Adrenal gland (tissue), 5 donors: ENCODE measurements at regions not wholly inside any gene's neighbourhood (a gene's known extent, or its start where the extent isn't known, plus 50 kb on each side); places are given as distances from the start of the nearest gene placed in this dataset.

Experiments
- CTCF ChIP-seq, 6 experiments: fragments of 450-650 bp in 4 of 6; fragments of 200-600 bp in 2 of 6; sonication (generic) in 1 of 6; IDR thresholded peaks; 1 replicate in 5 of 6; 2 replicates in 1 of 6; pipeline versions ENCODE4 v1.5.1 to v1.8.0; 2016 to 2021; ENCODE audit warnings: antibody characterized with exemption in 6 of 6, mild to moderate bottlenecking in 2 of 6, moderate library complexity in 1 of 6
- POLR2A ChIP-seq, 2 donors: fragments of 450-650 bp; IDR thresholded peaks; one replicate each; pipeline ENCODE4 v1.6.1; 2017; ENCODE audit warnings: antibody characterized with exemption in 2 of 2, mild to moderate bottlenecking in 2 of 2, moderate library complexity in 1 of 2
- donor health status: DM: no; HTN: no; CAD: no.

- TF ChIP-seq POLR2A (IDR thresholded peaks at IDR 0.05) (no peak), CTCF (IDR thresholded peaks at IDR 0.05) (no peak)
Observed at GRCh38 chr18:47729356-47729755, 201.1 kb downstream of the SMAD2 start.
